ENCODE measurements at regions not wholly inside any gene's neighbourhood (a gene's known extent, or its start where the extent isn't known, plus 50 kb on each side); places are given as distances from the start of the nearest gene placed in this dataset.

GRCh38 chr3:189099505-189100290 lies 72.1 kb upstream of the TPRG1 start:
- DNase-seq (peak; percentile 3 to 40), ATAC-seq (peak; percentile 32 to 57)
- Histone ChIP-seq H3K27ac (peak overlapping the region; percentile 76 to 93 (median 82)), H3K9me3 (no peaks in the 10 kb centered on the region), H3K4me1 (peaks cover 21% of the 10 kb centered on the region in 2 donors), H3K27me3 (no peaks in the 10 kb centered on the region), H3K36me3 (no peaks in the 10 kb centered on the region), H3K4me3 (peak overlapping the region in 2 of 4 donors; percentile 38 to 40)
- in situ Hi-C loops (cut with MboI; ENCODE audit: low sequenced_read_pairs in 4 of 4) = no loop called here
- TF ChIP-seq POLR2A (IDR thresholded peaks at IDR 0.05) = peak in 1 of 2 donors; percentile 6
- TF ChIP-seq CTCF (IDR thresholded peaks at IDR 0.05 in 4 of 5, conservative IDR thresholded peaks at IDR 0.05 in 1 of 5) = no peak
- intact Hi-C loops (cut with DNase I; ENCODE audit: low total_unique reads) = loop anchor here (5.0 kb wide), 1 partner anchor 43 kb away; no protein-coding TSS in a partner anchor

GRCh38 chr3:189100866-189101265 lies 70.9 kb upstream of the TPRG1 start:
- peak overlapping the region in 2 of 4 donors; percentile 38 to 40 for H3K4me3 ChIP-seq
- no peaks in the 10 kb centered on the region for H3K27me3 ChIP-seq
- no peaks in the 10 kb centered on the region for H3K9me3 ChIP-seq
- H3K27ac ChIP-seq = peak overlapping the region; percentile 76 to 93 (median 82)
- ATAC-seq (no peak), DNase-seq (no peak)
- TF ChIP-seq POLR2A (IDR thresholded peaks at IDR 0.05) (no peak), CTCF (IDR thresholded peaks at IDR 0.05 in 4 of 5, conservative IDR thresholded peaks at IDR 0.05 in 1 of 5) (no peak)
- intact Hi-C loops (cut with DNase I; ENCODE audit: low total_unique reads) (no loop called here), in situ Hi-C loops (cut with MboI; ENCODE audit: low sequenced_read_pairs in 4 of 4) (no loop called here)
- no peaks in the 10 kb centered on the region for H3K36me3 ChIP-seq
- peaks cover 21% of the 10 kb centered on the region in 2 donors for H3K4me1 ChIP-seq

GRCh38 chr3:189101594-189101993 lies 70.2 kb upstream of the TPRG1 start:
- in situ Hi-C loops (cut with MboI; ENCODE audit: low sequenced_read_pairs in 4 of 4) (no loop called here), intact Hi-C loops (cut with DNase I; ENCODE audit: low total_unique reads) (no loop called here)
- peak overlapping the region; percentile 76 to 93 (median 82) for H3K27ac ChIP-seq

GRCh38 chr3:189103208-189103607 lies 68.6 kb upstream of the TPRG1 start:
- in situ Hi-C loops (cut with MboI; ENCODE audit: low sequenced_read_pairs in 4 of 4) (no loop called here), intact Hi-C loops (cut with DNase I; ENCODE audit: low total_unique reads) (no loop called here)
- Histone ChIP-seq H3K27me3 (no peaks in the 10 kb centered on the region), H3K27ac (peak overlapping the region in 1 of 4 donors; percentile 18), H3K36me3 (no peaks in the 10 kb centered on the region), H3K4me3 (no peak overlapping the region), H3K9me3 (no peaks in the 10 kb centered on the region), H3K4me1 (peaks cover 11 to 16% of the 10 kb centered on the region in 2 donors)
- TF ChIP-seq POLR2A (IDR thresholded peaks at IDR 0.05) (no peak), CTCF (IDR thresholded peaks at IDR 0.05 in 4 of 5, conservative IDR thresholded peaks at IDR 0.05 in 1 of 5) (no peak)
- DNase-seq (no peak), ATAC-seq (no peak)

More at GRCh38 chr3:189101594-189101993, 70.2 kb upstream of the TPRG1 start:
- ATAC-seq (no peak), DNase-seq (no peak)
- TF ChIP-seq CTCF (IDR thresholded peaks at IDR 0.05 in 4 of 5, conservative IDR thresholded peaks at IDR 0.05 in 1 of 5) (no peak), POLR2A (IDR thresholded peaks at IDR 0.05) (no peak)
- Histone ChIP-seq H3K27me3 (no peaks in the 10 kb centered on the region), H3K4me1 (peaks cover 21% of the 10 kb centered on the region in 2 donors), H3K4me3 (peak overlapping the region in 2 of 4 donors; percentile 4 to 38), H3K9me3 (no peaks in the 10 kb centered on the region), H3K36me3 (no peaks in the 10 kb centered on the region)

All from gastrocnemius medialis (tissue), 4 donors.